ENCODE measurements at regions not wholly inside any gene's neighbourhood (a gene's known extent, or its start where the extent isn't known, plus 50 kb on each side); places are given as distances from the start of the nearest gene placed in this dataset.

DNA sequence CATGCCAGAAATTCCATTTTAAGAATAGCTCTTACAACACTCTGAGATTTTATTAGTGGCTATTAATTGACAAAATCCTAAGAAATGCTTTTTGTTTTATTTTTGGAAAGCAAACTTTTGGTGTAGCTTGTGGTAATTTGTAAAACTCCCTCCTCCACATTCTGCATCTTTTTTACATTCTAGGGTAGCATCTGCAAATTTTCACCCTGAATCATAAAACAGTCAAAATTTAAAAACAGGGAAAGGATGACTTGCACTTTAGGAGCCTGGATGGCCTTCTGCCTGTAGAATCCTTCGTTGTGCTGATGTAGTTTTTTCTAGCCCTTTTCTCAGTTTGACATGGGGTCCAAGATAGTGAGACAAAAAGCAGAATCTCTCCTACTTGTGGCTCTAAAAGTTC lies 316.1 kb downstream of the ADRA2A start:
- Histone ChIP-seq H3K4me1 (ENCODE audit: control insufficient read depth in 5 of 5, insufficient read depth in 5 of 5, low read length in 5 of 5) (no peaks in the 10 kb centered on the region), H3K9me3 (ENCODE audit: control insufficient read depth in 5 of 5, low read length in 5 of 5) (no peaks in the 10 kb centered on the region), H3K4me3 (ENCODE audit: low read depth in 1 of 5, low read length in 5 of 5) (no peak overlapping the region), H3K9ac (ENCODE audit: low read length in 5 of 5) (no peak overlapping the region), H3K36me3 (ENCODE audit: control insufficient read depth in 5 of 5, insufficient read depth in 5 of 5, low read length in 5 of 5) (no peaks in the 10 kb centered on the region), H3K27me3 (ENCODE audit: control insufficient read depth in 5 of 5, insufficient read depth in 4 of 5, low read length in 5 of 5) (no peaks in the 10 kb centered on the region), H3K27ac (ENCODE audit: low read depth, low read length) (no peak overlapping the region)

DNA sequence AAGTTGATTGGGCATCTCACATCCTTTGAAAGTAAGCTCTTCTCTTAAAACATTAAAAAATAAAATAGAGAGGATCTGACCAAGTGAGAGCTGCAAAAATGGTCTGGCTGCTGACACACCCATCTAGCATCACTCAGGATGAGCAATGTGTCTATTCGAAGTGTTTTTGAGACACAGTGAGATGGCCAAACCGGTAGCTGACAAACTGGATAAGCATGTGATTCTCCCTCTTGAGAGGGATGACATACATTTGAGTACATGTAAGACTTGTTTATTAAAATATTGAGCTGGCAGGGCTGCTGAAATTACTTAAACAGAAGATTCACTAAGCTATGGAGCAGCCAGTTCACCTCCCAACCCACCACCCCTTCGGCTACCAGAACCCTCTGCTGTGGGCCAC lies 333.9 kb downstream of the ADRA2A start:
- Histone ChIP-seq H3K9ac (ENCODE audit: low read length in 5 of 5) (no peak overlapping the region), H3K9me3 (ENCODE audit: control insufficient read depth in 5 of 5, low read length in 5 of 5) (no peaks in the 10 kb centered on the region), H3K27ac (ENCODE audit: low read depth, low read length) (no peak overlapping the region), H3K27me3 (ENCODE audit: control insufficient read depth in 5 of 5, insufficient read depth in 4 of 5, low read length in 5 of 5) (no peaks in the 10 kb centered on the region), H3K4me3 (ENCODE audit: low read depth in 1 of 5, low read length in 5 of 5) (no peak overlapping the region), H3K36me3 (ENCODE audit: control insufficient read depth in 5 of 5, insufficient read depth in 5 of 5, low read length in 5 of 5) (no peaks in the 10 kb centered on the region), H3K4me1 (ENCODE audit: control insufficient read depth in 5 of 5, insufficient read depth in 5 of 5, low read length in 5 of 5) (no peaks in the 10 kb centered on the region)

GRCh38 chr10:111425459-111425858 lies 348.6 kb downstream of the ADRA2A start:
- no peaks in the 10 kb centered on the region for H3K36me3 ChIP-seq (ENCODE audit: control insufficient read depth in 5 of 5, insufficient read depth in 5 of 5, low read length in 5 of 5)
- H3K4me3 ChIP-seq (ENCODE audit: low read depth in 1 of 5, low read length in 5 of 5), result no peak overlapping the region
- no peaks in the 10 kb centered on the region for H3K27me3 ChIP-seq (ENCODE audit: control insufficient read depth in 5 of 5, insufficient read depth in 4 of 5, low read length in 5 of 5)
- H3K4me1 ChIP-seq (ENCODE audit: control insufficient read depth in 5 of 5, insufficient read depth in 5 of 5, low read length in 5 of 5), result peaks cover 0 to 9% (median 0%) of the 10 kb centered on the region in 5 donors
- no peak overlapping the region for H3K27ac ChIP-seq (ENCODE audit: low read depth, low read length)
- no peak overlapping the region for H3K9ac ChIP-seq (ENCODE audit: low read length in 5 of 5)
- no peaks in the 10 kb centered on the region for H3K9me3 ChIP-seq (ENCODE audit: control insufficient read depth in 5 of 5, low read length in 5 of 5)

GRCh38 chr10:111429288-111430028 lies 352.6 kb downstream of the ADRA2A start:
- peaks cover 0 to 5% (median 0%) of the 10 kb centered on the region in 5 donors for H3K4me1 ChIP-seq (ENCODE audit: control insufficient read depth in 5 of 5, insufficient read depth in 5 of 5, low read length in 5 of 5)
- H3K9ac ChIP-seq (ENCODE audit: low read length in 5 of 5), result no peak overlapping the region
- no peaks in the 10 kb centered on the region for H3K9me3 ChIP-seq (ENCODE audit: control insufficient read depth in 5 of 5, low read length in 5 of 5)
- no peaks in the 10 kb centered on the region for H3K27me3 ChIP-seq (ENCODE audit: control insufficient read depth in 5 of 5, insufficient read depth in 4 of 5, low read length in 5 of 5)
- no peaks in the 10 kb centered on the region for H3K36me3 ChIP-seq (ENCODE audit: control insufficient read depth in 5 of 5, insufficient read depth in 5 of 5, low read length in 5 of 5)
- H3K27ac ChIP-seq (ENCODE audit: low read depth, low read length), result no peak overlapping the region
- no peak overlapping the region for H3K4me3 ChIP-seq (ENCODE audit: low read depth in 1 of 5, low read length in 5 of 5)

GRCh38 chr10:111430070-111430469 lies 353.2 kb downstream of the ADRA2A start:
- Histone ChIP-seq H3K9me3 (ENCODE audit: control insufficient read depth in 5 of 5, low read length in 5 of 5) (no peaks in the 10 kb centered on the region), H3K4me3 (ENCODE audit: low read depth in 1 of 5, low read length in 5 of 5) (no peak overlapping the region), H3K36me3 (ENCODE audit: control insufficient read depth in 5 of 5, insufficient read depth in 5 of 5, low read length in 5 of 5) (no peaks in the 10 kb centered on the region), H3K4me1 (ENCODE audit: control insufficient read depth in 5 of 5, insufficient read depth in 5 of 5, low read length in 5 of 5) (peaks cover 0 to 5% (median 0%) of the 10 kb centered on the region in 5 donors), H3K27me3 (ENCODE audit: control insufficient read depth in 5 of 5, insufficient read depth in 4 of 5, low read length in 5 of 5) (no peaks in the 10 kb centered on the region), H3K9ac (ENCODE audit: low read length in 5 of 5) (no peak overlapping the region), H3K27ac (ENCODE audit: low read depth, low read length) (no peak overlapping the region)

DNA sequence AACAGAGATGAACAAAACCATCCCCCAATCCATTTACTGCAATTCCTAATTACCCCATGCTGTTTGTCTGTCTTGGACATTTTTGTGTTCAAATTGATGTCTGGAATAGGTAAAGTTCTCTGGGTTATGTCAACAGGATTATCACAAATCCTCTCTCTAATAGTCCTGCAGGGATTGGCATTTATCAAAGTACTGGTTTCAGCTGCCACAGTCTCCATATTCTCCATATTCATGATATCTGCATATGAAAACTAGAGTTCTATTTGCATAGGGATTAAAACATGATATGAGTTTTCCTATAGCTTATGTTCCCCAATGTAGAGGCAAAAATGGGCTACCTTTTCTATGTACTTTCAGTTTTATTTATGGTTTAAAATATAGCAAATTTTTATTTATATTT lies 355.8 kb downstream of the ADRA2A start:
- H3K4me1 ChIP-seq (ENCODE audit: control insufficient read depth in 5 of 5, insufficient read depth in 5 of 5, low read length in 5 of 5), result peaks cover 0 to 5% (median 0%) of the 10 kb centered on the region in 5 donors
- H3K36me3 ChIP-seq (ENCODE audit: control insufficient read depth in 5 of 5, insufficient read depth in 5 of 5, low read length in 5 of 5), result no peaks in the 10 kb centered on the region
- no peak overlapping the region for H3K27ac ChIP-seq (ENCODE audit: low read depth, low read length)
- H3K9me3 ChIP-seq (ENCODE audit: control insufficient read depth in 5 of 5, low read length in 5 of 5), result no peaks in the 10 kb centered on the region
- H3K4me3 ChIP-seq (ENCODE audit: low read depth in 1 of 5, low read length in 5 of 5), result no peak overlapping the region
- H3K27me3 ChIP-seq (ENCODE audit: control insufficient read depth in 5 of 5, insufficient read depth in 4 of 5, low read length in 5 of 5), result no peaks in the 10 kb centered on the region
- H3K9ac ChIP-seq (ENCODE audit: low read length in 5 of 5), result no peak overlapping the region

DNA sequence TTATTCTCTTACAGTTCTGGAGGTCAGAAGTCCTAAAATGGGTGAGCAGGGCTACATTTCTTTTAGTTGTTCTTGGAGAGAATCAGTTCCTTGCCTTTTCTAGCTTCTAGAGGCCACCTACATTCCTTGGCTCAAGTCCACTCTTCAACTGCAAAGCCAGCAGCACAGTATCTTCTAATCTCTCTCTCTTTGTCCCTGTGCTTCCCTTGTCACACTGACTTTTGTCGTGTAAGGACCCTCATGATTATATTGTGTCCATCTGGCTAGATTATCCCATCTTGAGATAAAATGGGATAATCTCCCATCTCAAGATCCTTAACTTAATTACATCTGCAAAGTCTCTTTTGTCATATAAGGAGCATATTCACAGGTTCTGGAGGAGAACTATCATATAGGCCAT lies 359.0 kb downstream of the ADRA2A start:
- H3K9me3 ChIP-seq (ENCODE audit: control insufficient read depth in 5 of 5, low read length in 5 of 5), result no peaks in the 10 kb centered on the region
- H3K9ac ChIP-seq (ENCODE audit: low read length in 5 of 5), result no peak overlapping the region
- H3K27ac ChIP-seq (ENCODE audit: low read depth, low read length), result no peak overlapping the region
- no peaks in the 10 kb centered on the region for H3K27me3 ChIP-seq (ENCODE audit: control insufficient read depth in 5 of 5, insufficient read depth in 4 of 5, low read length in 5 of 5)
- H3K4me3 ChIP-seq (ENCODE audit: low read depth in 1 of 5, low read length in 5 of 5), result no peak overlapping the region
- no peaks in the 10 kb centered on the region for H3K4me1 ChIP-seq (ENCODE audit: control insufficient read depth in 5 of 5, insufficient read depth in 5 of 5, low read length in 5 of 5)
- H3K36me3 ChIP-seq (ENCODE audit: control insufficient read depth in 5 of 5, insufficient read depth in 5 of 5, low read length in 5 of 5), result no peaks in the 10 kb centered on the region

- Histone ChIP-seq H3K9me3 (ENCODE audit: control insufficient read depth in 5 of 5, low read length in 5 of 5) (no peaks in the 10 kb centered on the region), H3K9ac (ENCODE audit: low read length in 5 of 5) (no peak overlapping the region), H3K4me1 (ENCODE audit: control insufficient read depth in 5 of 5, insufficient read depth in 5 of 5, low read length in 5 of 5) (no peaks in the 10 kb centered on the region), H3K27me3 (ENCODE audit: control insufficient read depth in 5 of 5, insufficient read depth in 4 of 5, low read length in 5 of 5) (no peaks in the 10 kb centered on the region), H3K36me3 (ENCODE audit: control insufficient read depth in 5 of 5, insufficient read depth in 5 of 5, low read length in 5 of 5) (no peaks in the 10 kb centered on the region), H3K4me3 (ENCODE audit: low read depth in 1 of 5, low read length in 5 of 5) (no peak overlapping the region), H3K27ac (ENCODE audit: low read depth, low read length) (no peak overlapping the region)
These were observed 362.4 kb downstream of the ADRA2A start for GRCh38 chr10:111439034-111439842.

GRCh38 chr10:111440501-111440900 lies 363.7 kb downstream of the ADRA2A start:
- H3K36me3 ChIP-seq (ENCODE audit: control insufficient read depth in 5 of 5, insufficient read depth in 5 of 5, low read length in 5 of 5), result no peaks in the 10 kb centered on the region
- peaks cover 0 to 2% (median 2%) of the 10 kb centered on the region in 5 donors for H3K4me1 ChIP-seq (ENCODE audit: control insufficient read depth in 5 of 5, insufficient read depth in 5 of 5, low read length in 5 of 5)
- H3K9ac ChIP-seq (ENCODE audit: low read length in 5 of 5), result no peak overlapping the region
- H3K27ac ChIP-seq (ENCODE audit: low read depth, low read length), result no peak overlapping the region
- H3K9me3 ChIP-seq (ENCODE audit: control insufficient read depth in 5 of 5, low read length in 5 of 5), result no peaks in the 10 kb centered on the region
- no peak overlapping the region for H3K4me3 ChIP-seq (ENCODE audit: low read depth in 1 of 5, low read length in 5 of 5)
- H3K27me3 ChIP-seq (ENCODE audit: control insufficient read depth in 5 of 5, insufficient read depth in 4 of 5, low read length in 5 of 5), result no peaks in the 10 kb centered on the region

GRCh38 chr10:111445667-111446066 lies 368.8 kb downstream of the ADRA2A start:
- Histone ChIP-seq H3K9ac (ENCODE audit: low read length in 5 of 5) (no peak overlapping the region), H3K4me1 (ENCODE audit: control insufficient read depth in 5 of 5, insufficient read depth in 5 of 5, low read length in 5 of 5) (peaks cover 0 to 11% (median 6%) of the 10 kb centered on the region in 5 donors), H3K9me3 (ENCODE audit: control insufficient read depth in 5 of 5, low read length in 5 of 5) (no peaks in the 10 kb centered on the region), H3K4me3 (ENCODE audit: low read depth in 1 of 5, low read length in 5 of 5) (no peak overlapping the region), H3K27me3 (ENCODE audit: control insufficient read depth in 5 of 5, insufficient read depth in 4 of 5, low read length in 5 of 5) (no peaks in the 10 kb centered on the region), H3K27ac (ENCODE audit: low read depth, low read length) (no peak overlapping the region), H3K36me3 (ENCODE audit: control insufficient read depth in 5 of 5, insufficient read depth in 5 of 5, low read length in 5 of 5) (no peaks in the 10 kb centered on the region)

All from subcutaneous abdominal adipose tissue (tissue), 5 donors.